ENCODE measurements at regions not wholly inside any gene's neighbourhood (a gene's known extent, or its start where the extent isn't known, plus 50 kb on each side); places are given as distances from the start of the nearest gene placed in this dataset.

- intact Hi-C loops (cut with DNase I): no loop called here
Measured at GRCh38 chr17:71378741-71379140, 742.1 kb upstream of the SOX9 start.

GRCh38 chr17:71379512-71379911 lies 741.3 kb upstream of the SOX9 start:
- no peak overlapping the region for H3K4me3 ChIP-seq (ENCODE audit: low read length in 3 of 3)
- no peaks in the 10 kb centered on the region for H3K4me1 ChIP-seq (ENCODE audit: control insufficient read depth in 2 of 3, insufficient read depth in 2 of 3, low read depth in 1 of 3, low read length in 3 of 3)
- intact Hi-C loops (cut with DNase I): no loop called here
- H3K27me3 ChIP-seq (ENCODE audit: control insufficient read depth, insufficient read depth, low read length): no peaks in the 10 kb centered on the region
- DNase-seq (no peak), FAIRE-seq (no peak)
- TF ChIP-seq CTCF (IDR thresholded peaks at IDR 0.05; ENCODE audit: borderline replicate concordance, extremely low read depth, insufficient read depth): no peak
- no peaks in the 10 kb centered on the region for H3K36me3 ChIP-seq (ENCODE audit: control insufficient read depth in 2 of 3, insufficient read depth in 3 of 3, low read length in 3 of 3)
- H3K9me3 ChIP-seq (ENCODE audit: control insufficient read depth in 2 of 3, insufficient read depth in 1 of 3, low read length in 3 of 3): no peaks in the 10 kb centered on the region
- H3K27ac ChIP-seq (ENCODE audit: low read depth in 2 of 2, low read length in 2 of 2): no peak overlapping the region
- H3K9ac ChIP-seq (ENCODE audit: low read length in 3 of 3): no peak overlapping the region

More at GRCh38 chr17:71378741-71379140, 742.1 kb upstream of the SOX9 start:
- Histone ChIP-seq H3K4me3 (ENCODE audit: low read length in 3 of 3) (no peak overlapping the region), H3K27me3 (ENCODE audit: control insufficient read depth, insufficient read depth, low read length) (no peaks in the 10 kb centered on the region), H3K27ac (ENCODE audit: low read depth in 2 of 2, low read length in 2 of 2) (no peak overlapping the region), H3K9me3 (ENCODE audit: control insufficient read depth in 2 of 3, insufficient read depth in 1 of 3, low read length in 3 of 3) (no peaks in the 10 kb centered on the region), H3K4me1 (ENCODE audit: control insufficient read depth in 2 of 3, insufficient read depth in 2 of 3, low read depth in 1 of 3, low read length in 3 of 3) (no peaks in the 10 kb centered on the region), H3K9ac (ENCODE audit: low read length in 3 of 3) (no peak overlapping the region), H3K36me3 (ENCODE audit: control insufficient read depth in 2 of 3, insufficient read depth in 3 of 3, low read length in 3 of 3) (no peaks in the 10 kb centered on the region)
- TF ChIP-seq CTCF (IDR thresholded peaks at IDR 0.05; ENCODE audit: borderline replicate concordance, extremely low read depth, insufficient read depth): no peak
- FAIRE-seq (no peak), DNase-seq (no peak)

GRCh38 chr17:71380535-71380934 lies 740.3 kb upstream of the SOX9 start:
- no peaks in the 10 kb centered on the region for H3K4me1 ChIP-seq (ENCODE audit: control insufficient read depth in 2 of 3, insufficient read depth in 2 of 3, low read depth in 1 of 3, low read length in 3 of 3)
- H3K27ac ChIP-seq (ENCODE audit: low read depth in 2 of 2, low read length in 2 of 2): no peak overlapping the region
- H3K27me3 ChIP-seq (ENCODE audit: control insufficient read depth, insufficient read depth, low read length): no peaks in the 10 kb centered on the region
- no peaks in the 10 kb centered on the region for H3K9me3 ChIP-seq (ENCODE audit: control insufficient read depth in 2 of 3, insufficient read depth in 1 of 3, low read length in 3 of 3)
- FAIRE-seq: no peak
- H3K4me3 ChIP-seq (ENCODE audit: low read length in 3 of 3): no peak overlapping the region
- no peak overlapping the region for H3K9ac ChIP-seq (ENCODE audit: low read length in 3 of 3)
- no peak for TF ChIP-seq CTCF (IDR thresholded peaks at IDR 0.05; ENCODE audit: borderline replicate concordance, extremely low read depth, insufficient read depth)
- no peak for DNase-seq
- H3K36me3 ChIP-seq (ENCODE audit: control insufficient read depth in 2 of 3, insufficient read depth in 3 of 3, low read length in 3 of 3): no peaks in the 10 kb centered on the region
- intact Hi-C loops (cut with DNase I): no loop called here

- Histone ChIP-seq H3K9me3 (ENCODE audit: control insufficient read depth in 2 of 3, insufficient read depth in 1 of 3, low read length in 3 of 3) (no peaks in the 10 kb centered on the region), H3K9ac (ENCODE audit: low read length in 3 of 3) (no peak overlapping the region), H3K27me3 (ENCODE audit: control insufficient read depth, insufficient read depth, low read length) (no peaks in the 10 kb centered on the region), H3K36me3 (ENCODE audit: control insufficient read depth in 2 of 3, insufficient read depth in 3 of 3, low read length in 3 of 3) (no peaks in the 10 kb centered on the region), H3K4me1 (ENCODE audit: control insufficient read depth in 2 of 3, insufficient read depth in 2 of 3, low read depth in 1 of 3, low read length in 3 of 3) (no peaks in the 10 kb centered on the region), H3K4me3 (ENCODE audit: low read length in 3 of 3) (no peak overlapping the region), H3K27ac (ENCODE audit: low read depth in 2 of 2, low read length in 2 of 2) (no peak overlapping the region)
- intact Hi-C loops (cut with DNase I): no loop called here
- no peak for TF ChIP-seq CTCF (IDR thresholded peaks at IDR 0.05; ENCODE audit: borderline replicate concordance, extremely low read depth, insufficient read depth)
- FAIRE-seq (no peak), DNase-seq (no peak)
Measured at GRCh38 chr17:71380936-71381335, 739.9 kb upstream of the SOX9 start.

All from kidney (tissue), 13 donors.